ENCODE measurements at regions not wholly inside any gene's neighbourhood (a gene's known extent, or its start where the extent isn't known, plus 50 kb on each side); places are given as distances from the start of the nearest gene placed in this dataset.

DNA sequence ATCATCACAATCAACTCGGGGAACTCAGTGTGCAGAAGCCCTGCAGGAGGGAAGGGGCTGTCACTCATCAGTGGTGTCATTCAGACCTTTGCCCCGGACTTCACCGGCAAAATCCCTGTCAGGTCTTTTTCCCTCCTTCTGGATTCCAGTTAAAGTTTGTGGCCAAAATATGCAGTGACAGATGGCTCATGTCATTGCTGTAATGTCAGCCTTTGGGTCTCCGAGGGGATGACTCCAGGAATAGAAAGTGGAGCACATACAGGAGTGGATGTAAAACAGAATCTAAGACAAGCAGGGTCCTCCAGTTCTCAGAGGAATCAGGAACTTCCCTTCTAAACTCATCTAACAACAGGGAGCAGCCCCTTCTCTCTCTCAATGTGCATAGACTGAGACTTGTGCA, 130.3 kb upstream of the RASSF8 start:
- TF ChIP-seq, protein P1, sequence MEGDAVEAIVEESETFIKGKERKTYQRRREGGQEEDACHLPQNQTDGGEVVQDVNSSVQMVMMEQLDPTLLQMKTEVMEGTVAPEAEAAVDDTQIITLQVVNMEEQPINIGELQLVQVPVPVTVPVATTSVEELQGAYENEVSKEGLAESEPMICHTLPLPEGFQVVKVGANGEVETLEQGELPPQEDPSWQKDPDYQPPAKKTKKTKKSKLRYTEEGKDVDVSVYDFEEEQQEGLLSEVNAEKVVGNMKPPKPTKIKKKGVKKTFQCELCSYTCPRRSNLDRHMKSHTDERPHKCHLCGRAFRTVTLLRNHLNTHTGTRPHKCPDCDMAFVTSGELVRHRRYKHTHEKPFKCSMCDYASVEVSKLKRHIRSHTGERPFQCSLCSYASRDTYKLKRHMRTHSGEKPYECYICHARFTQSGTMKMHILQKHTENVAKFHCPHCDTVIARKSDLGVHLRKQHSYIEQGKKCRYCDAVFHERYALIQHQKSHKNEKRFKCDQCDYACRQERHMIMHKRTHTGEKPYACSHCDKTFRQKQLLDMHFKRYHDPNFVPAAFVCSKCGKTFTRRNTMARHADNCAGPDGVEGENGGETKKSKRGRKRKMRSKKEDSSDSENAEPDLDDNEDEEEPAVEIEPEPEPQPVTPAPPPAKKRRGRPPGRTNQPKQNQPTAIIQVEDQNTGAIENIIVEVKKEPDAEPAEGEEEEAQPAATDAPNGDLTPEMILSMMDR (IDR thresholded peaks at IDR 0.05; ENCODE audit: poor library complexity, severe bottlenecking) = no peak
- no peak for TF ChIP-seq MXI1 (conservative IDR thresholded peaks at IDR 0.05; ENCODE audit: poor library complexity, severe bottlenecking)
- no peak for TF ChIP-seq RAD21 (conservative IDR thresholded peaks at IDR 0.05)
- TF ChIP-seq, protein P2, sequence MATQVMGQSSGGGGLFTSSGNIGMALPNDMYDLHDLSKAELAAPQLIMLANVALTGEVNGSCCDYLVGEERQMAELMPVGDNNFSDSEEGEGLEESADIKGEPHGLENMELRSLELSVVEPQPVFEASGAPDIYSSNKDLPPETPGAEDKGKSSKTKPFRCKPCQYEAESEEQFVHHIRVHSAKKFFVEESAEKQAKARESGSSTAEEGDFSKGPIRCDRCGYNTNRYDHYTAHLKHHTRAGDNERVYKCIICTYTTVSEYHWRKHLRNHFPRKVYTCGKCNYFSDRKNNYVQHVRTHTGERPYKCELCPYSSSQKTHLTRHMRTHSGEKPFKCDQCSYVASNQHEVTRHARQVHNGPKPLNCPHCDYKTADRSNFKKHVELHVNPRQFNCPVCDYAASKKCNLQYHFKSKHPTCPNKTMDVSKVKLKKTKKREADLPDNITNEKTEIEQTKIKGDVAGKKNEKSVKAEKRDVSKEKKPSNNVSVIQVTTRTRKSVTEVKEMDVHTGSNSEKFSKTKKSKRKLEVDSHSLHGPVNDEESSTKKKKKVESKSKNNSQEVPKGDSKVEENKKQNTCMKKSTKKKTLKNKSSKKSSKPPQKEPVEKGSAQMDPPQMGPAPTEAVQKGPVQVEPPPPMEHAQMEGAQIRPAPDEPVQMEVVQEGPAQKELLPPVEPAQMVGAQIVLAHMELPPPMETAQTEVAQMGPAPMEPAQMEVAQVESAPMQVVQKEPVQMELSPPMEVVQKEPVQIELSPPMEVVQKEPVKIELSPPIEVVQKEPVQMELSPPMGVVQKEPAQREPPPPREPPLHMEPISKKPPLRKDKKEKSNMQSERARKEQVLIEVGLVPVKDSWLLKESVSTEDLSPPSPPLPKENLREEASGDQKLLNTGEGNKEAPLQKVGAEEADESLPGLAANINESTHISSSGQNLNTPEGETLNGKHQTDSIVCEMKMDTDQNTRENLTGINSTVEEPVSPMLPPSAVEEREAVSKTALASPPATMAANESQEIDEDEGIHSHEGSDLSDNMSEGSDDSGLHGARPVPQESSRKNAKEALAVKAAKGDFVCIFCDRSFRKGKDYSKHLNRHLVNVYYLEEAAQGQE (IDR thresholded peaks at IDR 0.05; ENCODE audit: borderline replicate concordance) = no peak
- no peak for TF ChIP-seq EZH2 (IDR thresholded peaks at IDR 0.05; ENCODE audit: borderline replicate concordance, insufficient read depth, low read length, poor library complexity, severe bottlenecking)

Data from neural cell (in vitro differentiated cells).